NB4 (cell line): ENCODE measurements at regions not wholly inside any gene's neighbourhood (a gene's known extent, or its start where the extent isn't known, plus 50 kb on each side); places are given as distances from the start of the nearest gene placed in this dataset.

Experiments used
- DNase-seq: peaks from one replicate; pipeline ENCODE4 v3.0.0; 2010; ENCODE audit warnings: low read depth
- H3K4me3 ChIP-seq: one replicate; pipeline ENCODE4 v1.5.1; 2011; ENCODE audit warnings: mild to moderate bottlenecking, low read depth, low read length, moderate library complexity
- MAX ChIP-seq: IDR thresholded peaks from 2 replicates; pipeline ENCODE4 v1.6.1; 2011; ENCODE audit warnings: low read depth, low read length
- MYC ChIP-seq: IDR thresholded peaks from 2 replicates; pipeline ENCODE4 v1.6.1; 2011; ENCODE audit warnings: low read depth, low read length
- POLR2A ChIP-seq: IDR thresholded peaks from 2 replicates; pipeline ENCODE4 v1.6.1; 2011; ENCODE audit warnings: mild to moderate bottlenecking; ENCODE audit not compliant: insufficient read length; ENCODE audit errors: extremely low read depth
- TF ChIP-seq, protein P1 (sequence below): IDR thresholded peaks from one replicate; pipeline ENCODE4 v1.5.1; 2012; ENCODE audit warnings: low read depth, low read length

DNA sequence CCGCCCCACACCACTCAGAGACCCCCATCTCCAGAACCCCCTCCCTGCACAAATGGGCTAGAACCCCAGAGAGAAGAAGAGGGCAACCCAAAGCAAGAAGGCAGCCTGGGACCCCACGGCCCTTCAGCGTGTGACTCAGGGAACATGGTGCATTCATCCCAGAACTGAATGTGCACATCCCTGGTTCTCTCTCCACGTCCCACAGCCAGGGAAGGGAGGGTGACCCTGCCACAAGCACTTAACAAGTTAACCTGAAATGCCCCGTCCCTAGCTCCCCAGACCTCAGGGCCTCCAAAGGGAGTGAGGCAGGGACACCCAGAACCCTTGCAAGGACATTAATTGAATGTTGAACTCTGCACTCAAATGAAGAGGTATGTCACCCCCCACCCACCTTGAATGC, 202.5 kb upstream of the TNRC6C start:
- H3K4me3 ChIP-seq = no peak overlapping the region
- no peak for DNase-seq
- TF ChIP-seq MAX = no peak

DNA sequence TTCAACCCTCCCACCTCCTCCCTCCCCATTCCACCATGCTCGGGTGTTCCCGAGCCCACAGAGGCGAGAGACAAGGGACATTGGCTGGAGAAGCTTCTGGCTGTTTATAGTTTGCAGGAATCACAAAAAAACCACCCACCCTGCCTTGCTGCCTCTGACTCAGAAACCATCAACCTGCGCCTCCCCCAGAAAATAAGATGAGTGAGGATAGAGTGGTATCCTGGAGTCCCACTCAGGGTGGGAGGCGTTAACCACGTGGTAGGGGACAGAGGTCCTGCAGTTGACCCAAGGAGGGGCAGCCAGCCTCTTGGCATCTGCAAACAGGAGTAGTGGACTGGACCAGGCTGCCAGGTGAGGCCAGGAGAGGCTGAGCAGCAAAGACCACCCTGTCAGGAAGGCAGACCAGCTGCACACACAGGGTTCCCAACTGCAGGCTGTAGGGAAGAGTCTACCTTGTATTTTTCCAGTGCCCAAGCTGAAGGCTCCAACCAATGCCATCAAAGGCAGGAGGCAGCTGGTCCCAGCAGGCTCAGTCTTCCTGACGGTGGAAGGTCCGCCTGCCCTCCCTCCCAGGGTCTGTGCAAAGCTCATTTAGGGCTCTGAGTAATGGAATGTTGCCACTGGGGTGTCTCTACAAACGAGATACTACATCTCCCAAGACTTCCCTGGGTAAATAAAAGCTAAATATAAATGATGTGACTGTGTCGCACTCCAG, 201.5 kb upstream of the TNRC6C start:
- no peak for DNase-seq
- TF ChIP-seq MAX (no peak), POLR2A (no peak), MYC (no peak)
- TF ChIP-seq, protein P1, sequence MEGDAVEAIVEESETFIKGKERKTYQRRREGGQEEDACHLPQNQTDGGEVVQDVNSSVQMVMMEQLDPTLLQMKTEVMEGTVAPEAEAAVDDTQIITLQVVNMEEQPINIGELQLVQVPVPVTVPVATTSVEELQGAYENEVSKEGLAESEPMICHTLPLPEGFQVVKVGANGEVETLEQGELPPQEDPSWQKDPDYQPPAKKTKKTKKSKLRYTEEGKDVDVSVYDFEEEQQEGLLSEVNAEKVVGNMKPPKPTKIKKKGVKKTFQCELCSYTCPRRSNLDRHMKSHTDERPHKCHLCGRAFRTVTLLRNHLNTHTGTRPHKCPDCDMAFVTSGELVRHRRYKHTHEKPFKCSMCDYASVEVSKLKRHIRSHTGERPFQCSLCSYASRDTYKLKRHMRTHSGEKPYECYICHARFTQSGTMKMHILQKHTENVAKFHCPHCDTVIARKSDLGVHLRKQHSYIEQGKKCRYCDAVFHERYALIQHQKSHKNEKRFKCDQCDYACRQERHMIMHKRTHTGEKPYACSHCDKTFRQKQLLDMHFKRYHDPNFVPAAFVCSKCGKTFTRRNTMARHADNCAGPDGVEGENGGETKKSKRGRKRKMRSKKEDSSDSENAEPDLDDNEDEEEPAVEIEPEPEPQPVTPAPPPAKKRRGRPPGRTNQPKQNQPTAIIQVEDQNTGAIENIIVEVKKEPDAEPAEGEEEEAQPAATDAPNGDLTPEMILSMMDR = no peak
- no peak overlapping the region for H3K4me3 ChIP-seq

- TF ChIP-seq POLR2A (no peak), MAX (no peak), MYC (no peak)
- TF ChIP-seq, protein P1 = no peak
- DNase-seq = no peak
- H3K4me3 ChIP-seq = no peak overlapping the region
These were observed 201.0 kb upstream of the TNRC6C start for GRCh38 chr17:77757561-77757898.

GRCh38 chr17:77763023-77763422, 195.5 kb upstream of the TNRC6C start:
- TF ChIP-seq MYC = no peak
- TF ChIP-seq, protein P1 = no peak
- TF ChIP-seq MAX = 0 out of 2 replicates have a peak, but pooled peaks have one; percentile 18
- no peak for TF ChIP-seq POLR2A
- no peak for DNase-seq
- H3K4me3 ChIP-seq = no peak overlapping the region

DNA sequence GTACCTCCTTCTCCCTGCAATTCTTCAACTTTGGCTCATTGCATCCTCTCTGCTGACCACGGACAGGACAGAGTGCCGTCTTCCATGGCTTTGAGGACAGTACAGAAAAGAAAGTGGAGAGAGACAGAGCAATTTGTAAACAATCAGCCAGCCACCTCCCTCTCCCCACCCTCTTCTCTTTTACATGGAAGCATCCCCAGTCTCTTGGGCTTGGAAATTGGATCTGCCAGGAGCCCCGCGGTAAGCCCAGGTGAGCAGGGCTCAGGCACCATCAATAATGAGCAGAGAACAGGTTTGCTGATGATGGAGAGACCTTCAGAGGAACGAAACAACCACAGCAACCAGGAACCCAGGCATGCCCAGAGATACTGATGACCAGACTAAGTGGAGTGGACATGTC, 194.9 kb upstream of the TNRC6C start:
- no peak overlapping the region for H3K4me3 ChIP-seq
- DNase-seq = no peak
- TF ChIP-seq MAX (no peak), POLR2A (no peak), MYC (no peak)
- TF ChIP-seq, protein P1 = no peak

DNA sequence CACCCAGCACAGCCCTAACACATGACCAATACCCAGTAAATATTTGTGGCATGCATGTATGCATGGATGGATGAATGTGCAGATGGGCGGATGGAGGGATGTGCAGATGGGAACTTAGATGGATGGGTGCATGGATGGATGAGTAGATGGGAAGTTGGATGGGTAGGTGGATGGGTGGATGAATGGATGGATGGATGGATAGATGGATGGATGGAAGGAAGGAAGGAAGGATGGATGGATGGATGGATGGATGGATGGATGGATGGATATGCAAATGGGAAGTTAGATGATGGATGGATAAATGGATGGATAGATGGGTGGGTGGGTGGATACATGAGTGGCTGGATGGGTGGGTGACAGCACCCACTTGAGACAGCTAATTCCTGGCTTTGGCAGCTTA, 193.2 kb upstream of the TNRC6C start:
- H3K4me3 ChIP-seq = no peak overlapping the region
- TF ChIP-seq, protein P1 = no peak
- TF ChIP-seq MAX (no peak), POLR2A (no peak), MYC (no peak)
- DNase-seq = no peak
